ENCODE measurements at regions not wholly inside any gene's neighbourhood (a gene's known extent, or its start where the extent isn't known, plus 50 kb on each side); places are given as distances from the start of the nearest gene placed in this dataset.

DNA sequence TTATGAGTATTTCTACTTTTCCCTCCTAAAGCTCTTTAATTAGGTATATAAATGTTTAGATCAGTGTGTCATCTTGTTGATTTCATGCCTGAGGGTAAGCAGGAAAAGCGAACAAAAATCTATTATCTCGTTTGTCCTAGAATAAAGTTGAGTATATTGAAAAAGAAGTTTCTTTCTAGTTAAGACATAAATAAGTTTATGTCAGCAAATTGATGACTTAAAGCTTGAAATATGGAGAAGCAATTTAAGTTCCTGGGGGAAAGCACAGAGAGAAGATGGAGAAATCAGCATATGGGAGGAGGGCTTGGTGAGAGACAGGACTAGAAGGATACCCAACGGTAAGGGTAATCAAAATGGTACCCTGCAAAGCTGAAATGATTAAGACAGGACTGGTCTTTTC, 813.4 kb downstream of the MTRR start:
- ChIA-PET CTCF (no interaction called here), POLR2A (ENCODE audit: low non-redundant PET) (no interaction called here)
- TF ChIP-seq, protein P1, sequence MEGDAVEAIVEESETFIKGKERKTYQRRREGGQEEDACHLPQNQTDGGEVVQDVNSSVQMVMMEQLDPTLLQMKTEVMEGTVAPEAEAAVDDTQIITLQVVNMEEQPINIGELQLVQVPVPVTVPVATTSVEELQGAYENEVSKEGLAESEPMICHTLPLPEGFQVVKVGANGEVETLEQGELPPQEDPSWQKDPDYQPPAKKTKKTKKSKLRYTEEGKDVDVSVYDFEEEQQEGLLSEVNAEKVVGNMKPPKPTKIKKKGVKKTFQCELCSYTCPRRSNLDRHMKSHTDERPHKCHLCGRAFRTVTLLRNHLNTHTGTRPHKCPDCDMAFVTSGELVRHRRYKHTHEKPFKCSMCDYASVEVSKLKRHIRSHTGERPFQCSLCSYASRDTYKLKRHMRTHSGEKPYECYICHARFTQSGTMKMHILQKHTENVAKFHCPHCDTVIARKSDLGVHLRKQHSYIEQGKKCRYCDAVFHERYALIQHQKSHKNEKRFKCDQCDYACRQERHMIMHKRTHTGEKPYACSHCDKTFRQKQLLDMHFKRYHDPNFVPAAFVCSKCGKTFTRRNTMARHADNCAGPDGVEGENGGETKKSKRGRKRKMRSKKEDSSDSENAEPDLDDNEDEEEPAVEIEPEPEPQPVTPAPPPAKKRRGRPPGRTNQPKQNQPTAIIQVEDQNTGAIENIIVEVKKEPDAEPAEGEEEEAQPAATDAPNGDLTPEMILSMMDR (conservative IDR thresholded peaks at IDR 0.05; ENCODE audit: low read depth), result no peak
- H3K27ac ChIP-seq, result no peak overlapping the region
- no peak for DNase-seq (ENCODE audit: low spot score)

DNA sequence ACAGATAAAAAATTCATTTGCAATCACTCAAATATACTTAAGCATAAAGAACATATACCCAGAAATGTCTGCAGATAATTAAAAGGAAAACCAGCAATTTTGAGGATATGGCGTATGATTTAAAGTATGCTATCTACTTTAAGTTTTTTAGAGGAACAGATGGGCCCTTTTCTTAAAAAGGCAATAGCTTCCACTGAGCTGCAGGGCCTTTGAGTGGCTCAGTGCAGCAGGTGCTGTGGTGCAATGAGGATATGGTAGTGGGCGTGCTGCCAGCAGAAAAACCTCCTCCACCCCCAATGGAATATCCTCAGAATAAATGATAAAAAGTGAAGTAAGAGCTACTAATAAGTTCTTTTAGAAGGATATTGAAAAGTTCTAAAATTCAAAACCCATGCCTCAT, 814.5 kb downstream of the MTRR start:
- CTCF ChIA-PET, result interaction anchor here (0.7 kb wide), 1 partner anchor 160 kb away, joined by 3 read pairs; no protein-coding TSS in a partner anchor
- DNase-seq (ENCODE audit: low spot score), result no peak
- H3K27ac ChIP-seq, result no peak overlapping the region
- POLR2A ChIA-PET (ENCODE audit: low non-redundant PET), result no interaction called here
- TF ChIP-seq, protein P1 (conservative IDR thresholded peaks at IDR 0.05; ENCODE audit: low read depth), result no peak

DNA sequence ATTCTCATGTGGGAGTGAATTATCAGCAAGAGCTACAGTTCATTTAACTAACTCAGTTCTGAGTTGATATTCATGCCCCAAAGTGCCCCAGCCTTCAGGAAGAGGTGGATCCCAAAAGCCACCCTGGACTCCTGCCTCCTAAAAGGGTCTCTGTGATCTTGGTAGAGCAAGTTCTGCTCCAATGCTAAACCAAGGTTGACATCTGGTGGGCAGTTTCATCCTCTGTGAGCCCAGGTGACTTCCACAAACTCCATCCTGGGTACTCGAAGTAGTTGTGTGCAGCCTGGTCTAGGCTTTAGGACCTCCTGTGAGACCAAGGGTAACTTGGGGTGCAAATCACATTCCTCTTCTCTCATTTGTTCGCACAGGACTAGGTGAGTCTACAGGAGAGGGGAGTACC, 816.8 kb downstream of the MTRR start:
- DNase-seq (ENCODE audit: low spot score), result no peak

DNA sequence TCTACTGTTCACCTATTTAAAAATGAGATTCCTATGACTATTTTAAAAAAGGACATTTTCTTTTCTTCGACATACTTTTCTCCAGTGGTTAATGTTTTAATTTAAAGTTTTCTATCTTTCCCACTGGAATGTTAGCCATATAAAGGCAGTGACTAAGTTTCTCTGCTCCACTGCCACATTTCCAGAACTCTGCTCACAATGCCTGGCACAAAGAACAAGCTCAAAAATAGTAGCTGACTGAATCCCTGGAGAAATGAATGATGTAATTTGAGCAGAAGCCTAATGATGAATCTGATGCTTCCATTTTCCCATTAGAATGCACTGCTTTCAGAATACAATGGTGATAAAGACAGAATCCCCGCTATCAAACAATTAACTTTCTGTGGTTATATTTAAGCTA, 817.8 kb downstream of the MTRR start:
- no peak overlapping the region for H3K27ac ChIP-seq
- TF ChIP-seq, protein P1 (conservative IDR thresholded peaks at IDR 0.05; ENCODE audit: low read depth), result no peak
- ChIA-PET CTCF (no interaction called here), POLR2A (ENCODE audit: low non-redundant PET) (no interaction called here)
- no peak for DNase-seq (ENCODE audit: low spot score)

More for the DNA sequence above, 816.8 kb downstream of the MTRR start:
- ChIA-PET CTCF (no interaction called here), POLR2A (ENCODE audit: low non-redundant PET) (no interaction called here)
- H3K27ac ChIP-seq, result no peak overlapping the region
- TF ChIP-seq, protein P1 (conservative IDR thresholded peaks at IDR 0.05; ENCODE audit: low read depth), result no peak

DNA sequence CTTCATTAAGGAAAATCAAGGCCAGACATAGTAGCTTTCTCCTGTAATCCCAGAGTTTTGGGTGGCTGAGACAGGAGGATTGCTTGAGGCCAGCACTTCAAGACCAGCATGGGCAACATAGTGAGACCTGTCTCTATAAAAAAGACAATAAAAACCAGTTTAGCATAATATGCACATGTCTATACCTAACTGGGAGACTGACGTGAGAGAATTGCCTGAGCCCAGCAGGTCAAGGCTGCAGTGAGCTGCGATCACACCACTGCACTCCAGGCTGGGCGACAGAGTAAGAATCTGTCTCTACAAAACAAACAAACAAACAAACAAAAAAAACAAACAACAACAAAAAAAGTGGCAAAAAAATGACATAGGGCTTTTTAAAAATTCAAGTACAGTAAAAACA, 820.8 kb downstream of the MTRR start:
- TF ChIP-seq, protein P1 (conservative IDR thresholded peaks at IDR 0.05; ENCODE audit: low read depth), result no peak
- no peak overlapping the region for H3K27ac ChIP-seq
- POLR2A ChIA-PET (ENCODE audit: low non-redundant PET), result no interaction called here
- no peak for DNase-seq (ENCODE audit: low spot score)
- CTCF ChIA-PET, result no interaction called here

DNA sequence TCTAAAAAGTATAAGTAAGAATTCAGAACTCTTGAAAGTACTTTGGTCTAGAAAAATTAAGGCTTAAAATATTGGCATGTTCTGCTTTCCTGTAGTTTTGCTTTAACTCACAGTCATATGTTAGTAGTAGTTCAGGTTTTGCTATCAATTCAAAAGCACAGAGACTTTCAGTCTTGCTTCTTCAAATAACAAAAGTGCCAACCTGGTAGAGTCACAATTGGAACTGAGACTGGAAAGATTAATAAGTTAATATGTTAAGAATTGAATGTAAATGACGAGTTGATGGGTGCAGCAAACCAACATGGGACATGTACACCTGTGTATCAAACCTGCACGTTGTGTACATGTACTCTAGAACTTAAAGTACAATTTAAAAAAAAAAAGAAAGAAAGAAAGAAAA, 822.3 kb downstream of the MTRR start:
- CTCF ChIA-PET, result no interaction called here
- H3K27ac ChIP-seq, result no peak overlapping the region
- POLR2A ChIA-PET (ENCODE audit: low non-redundant PET), result no interaction called here
- TF ChIP-seq, protein P1 (conservative IDR thresholded peaks at IDR 0.05; ENCODE audit: low read depth), result no peak
- no peak for DNase-seq (ENCODE audit: low spot score)

DNA sequence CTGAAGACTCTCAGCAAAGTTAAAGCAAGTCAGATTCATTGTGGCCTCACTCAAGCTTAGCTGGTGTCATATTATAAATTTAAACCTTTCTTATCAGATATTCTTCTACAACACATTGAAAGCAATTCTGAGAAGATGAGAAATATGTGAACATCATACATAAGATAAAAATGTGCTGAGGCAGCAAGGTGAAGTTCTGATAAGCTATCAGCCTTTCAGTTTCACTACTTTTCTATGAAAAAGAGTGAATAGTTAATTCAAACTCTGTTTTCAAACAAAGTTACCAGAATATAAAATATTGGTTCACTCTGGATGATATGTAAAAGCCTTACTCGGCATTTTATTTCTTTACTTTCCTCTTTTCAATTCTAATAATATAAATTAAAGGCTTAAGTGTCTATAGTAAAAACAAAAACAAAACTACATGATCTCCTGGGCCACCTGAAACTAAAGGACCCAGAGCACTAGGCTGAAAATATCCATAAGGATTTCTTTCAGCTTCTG, 824.4 kb downstream of the MTRR start:
- H3K27ac ChIP-seq, result no peak overlapping the region
- TF ChIP-seq, protein P1 (conservative IDR thresholded peaks at IDR 0.05; ENCODE audit: low read depth), result no peak
- no peak for DNase-seq (ENCODE audit: low spot score)
- ChIA-PET CTCF (no interaction called here), POLR2A (ENCODE audit: low non-redundant PET) (interaction anchor here (0.6 kb wide), 1 partner anchor 228 kb away, joined by 4 read pairs; no protein-coding TSS in a partner anchor)
